NB4 (cell line): ENCODE measurements at regions not wholly inside any gene's neighbourhood (a gene's known extent, or its start where the extent isn't known, plus 50 kb on each side); places are given as distances from the start of the nearest gene placed in this dataset.

Experiments
- CTCF ChIP-seq: IDR thresholded peaks from one replicate; pipeline ENCODE4 v1.5.1; 2012; ENCODE audit warnings: low read depth, low read length
- MAX ChIP-seq: IDR thresholded peaks from 2 replicates; pipeline ENCODE4 v1.6.1; 2011; ENCODE audit warnings: low read depth, low read length
- MYC ChIP-seq: IDR thresholded peaks from 2 replicates; pipeline ENCODE4 v1.6.1; 2011; ENCODE audit warnings: low read depth, low read length
- POLR2A ChIP-seq: IDR thresholded peaks from 2 replicates; pipeline ENCODE4 v1.6.1; 2011; ENCODE audit warnings: mild to moderate bottlenecking; ENCODE audit not compliant: insufficient read length; ENCODE audit errors: extremely low read depth

GRCh38 chr2:94602466-94602865 lies 268.8 kb upstream of the TEKT4 start:
- TF ChIP-seq CTCF (no peak), MAX (no peak), POLR2A (no peak), MYC (no peak)
